ENCODE measurements at regions not wholly inside any gene's neighbourhood (a gene's known extent, or its start where the extent isn't known, plus 50 kb on each side); places are given as distances from the start of the nearest gene placed in this dataset.

GRCh38 chr3:134427400-134428111 is 53.3 kb upstream of the AMOTL2 start:
- no peak for TF ChIP-seq CTCF (IDR thresholded peaks at IDR 0.05)
- no peak for TF ChIP-seq POLR2A (IDR thresholded peaks at IDR 0.05)
